ENCODE measurements at regions not wholly inside any gene's neighbourhood (a gene's known extent, or its start where the extent isn't known, plus 50 kb on each side); places are given as distances from the start of the nearest gene placed in this dataset.

DNA sequence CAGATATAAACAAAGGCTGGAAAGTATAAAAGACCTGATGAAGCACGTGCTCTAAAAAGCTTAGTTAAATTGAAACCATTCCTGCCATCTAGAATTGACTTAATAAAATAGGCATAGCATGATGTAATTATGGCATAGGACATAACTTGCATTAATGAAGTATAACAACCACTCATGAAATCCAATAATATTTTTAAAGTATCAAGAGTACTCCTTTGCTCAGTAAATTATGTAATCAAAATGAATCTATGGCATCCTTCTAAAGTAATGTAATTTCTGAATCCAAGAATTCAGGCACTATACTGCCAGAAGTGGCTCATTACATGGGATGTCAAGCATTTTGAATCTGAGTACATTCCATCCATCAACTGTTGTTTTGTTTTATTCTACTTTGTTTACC lies 548.5 kb upstream of the NRP1 start:
- TF ChIP-seq, protein P1, sequence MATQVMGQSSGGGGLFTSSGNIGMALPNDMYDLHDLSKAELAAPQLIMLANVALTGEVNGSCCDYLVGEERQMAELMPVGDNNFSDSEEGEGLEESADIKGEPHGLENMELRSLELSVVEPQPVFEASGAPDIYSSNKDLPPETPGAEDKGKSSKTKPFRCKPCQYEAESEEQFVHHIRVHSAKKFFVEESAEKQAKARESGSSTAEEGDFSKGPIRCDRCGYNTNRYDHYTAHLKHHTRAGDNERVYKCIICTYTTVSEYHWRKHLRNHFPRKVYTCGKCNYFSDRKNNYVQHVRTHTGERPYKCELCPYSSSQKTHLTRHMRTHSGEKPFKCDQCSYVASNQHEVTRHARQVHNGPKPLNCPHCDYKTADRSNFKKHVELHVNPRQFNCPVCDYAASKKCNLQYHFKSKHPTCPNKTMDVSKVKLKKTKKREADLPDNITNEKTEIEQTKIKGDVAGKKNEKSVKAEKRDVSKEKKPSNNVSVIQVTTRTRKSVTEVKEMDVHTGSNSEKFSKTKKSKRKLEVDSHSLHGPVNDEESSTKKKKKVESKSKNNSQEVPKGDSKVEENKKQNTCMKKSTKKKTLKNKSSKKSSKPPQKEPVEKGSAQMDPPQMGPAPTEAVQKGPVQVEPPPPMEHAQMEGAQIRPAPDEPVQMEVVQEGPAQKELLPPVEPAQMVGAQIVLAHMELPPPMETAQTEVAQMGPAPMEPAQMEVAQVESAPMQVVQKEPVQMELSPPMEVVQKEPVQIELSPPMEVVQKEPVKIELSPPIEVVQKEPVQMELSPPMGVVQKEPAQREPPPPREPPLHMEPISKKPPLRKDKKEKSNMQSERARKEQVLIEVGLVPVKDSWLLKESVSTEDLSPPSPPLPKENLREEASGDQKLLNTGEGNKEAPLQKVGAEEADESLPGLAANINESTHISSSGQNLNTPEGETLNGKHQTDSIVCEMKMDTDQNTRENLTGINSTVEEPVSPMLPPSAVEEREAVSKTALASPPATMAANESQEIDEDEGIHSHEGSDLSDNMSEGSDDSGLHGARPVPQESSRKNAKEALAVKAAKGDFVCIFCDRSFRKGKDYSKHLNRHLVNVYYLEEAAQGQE (IDR thresholded peaks at IDR 0.05; ENCODE audit: insufficient read depth in 1 of 2, low read depth in 2 of 2, low read length in 2 of 2) = no peak
- TF ChIP-seq TAF1 (IDR thresholded peaks at IDR 0.05; ENCODE audit: borderline replicate concordance, insufficient read depth, low read length) = no peak

Data from PFSK-1 (cell line).